Endothelial cell of umbilical vein (primary cell): ENCODE measurements at regions not wholly inside any gene's neighbourhood (a gene's known extent, or its start where the extent isn't known, plus 50 kb on each side); places are given as distances from the start of the nearest gene placed in this dataset.

ENCODE experiments used
- BruUV-seq: library from RNA; stranded (reverse); fragments of 400-500 nt; replicated peaks from 2 replicates; lab custom pipeline; 2021; lab: Mats Ljungman, UMichigan
- CTCF ChIA-PET: fragments of 300-600, 350-600 bp; sonication (Branson Sonifier 250); formaldehyde crosslinking; loops from one replicate; lab custom pipeline; 2021; ENCODE audit warnings: antibody characterized with exemption, inconsistent platforms; lab: Charles Lee
- POLR2A ChIA-PET: fragments of 300-600, 350-600 bp; sonication (Branson Sonifier 250); formaldehyde crosslinking; loops from one replicate; lab custom pipeline; 2021; ENCODE audit warnings: antibody characterized with exemption, inconsistent platforms; lab: Charles Lee
- DNase-seq: peaks from one replicate; pipeline ENCODE4 v3.0.0-alpha.2; 2011; ENCODE audit warnings: low read depth, low spot score
- FAIRE-seq: peaks from 2 replicates; lab custom pipeline; 2011; peaks lifted over from hg19 to GRCh38; lab: Jason Lieb, UNC
- H2AFZ ChIP-seq: 2 replicates; pipeline ENCODE4 v1.6.0; 2012; ENCODE audit warnings: low read depth, low read length, control low read depth, inconsistent platforms
- H3K27ac ChIP-seq: 2 replicates; pipeline ENCODE4 v1.5.1; 2011; ENCODE audit warnings: low read depth, mild to moderate bottlenecking, control low read depth, low read length, moderate library complexity; ENCODE audit not compliant: insufficient read depth
- H3K27me3 ChIP-seq, 2 experiments: 2 replicates each; pipeline versions ENCODE4 v1.6.0 to v1.6.1; 2011; ENCODE audit warnings: low read length in 2 of 2, mixed read lengths in 1 of 2; ENCODE audit not compliant: control insufficient read depth in 2 of 2, insufficient read depth in 2 of 2
- H3K36me3 ChIP-seq, 2 experiments: 2 replicates in 1 of 2; 3 replicates in 1 of 2; pipeline ENCODE4 v1.5.1; 2011; ENCODE audit warnings: low read length in 2 of 2, mild to moderate bottlenecking in 1 of 2, moderate library complexity in 1 of 2; ENCODE audit not compliant: control insufficient read depth in 2 of 2, insufficient read depth in 2 of 2; ENCODE audit errors: extremely low read depth in 1 of 2
- H3K4me1 ChIP-seq: 3 replicates; pipeline ENCODE4 v1.5.1; 2011; ENCODE audit warnings: mild to moderate bottlenecking, low read length; ENCODE audit not compliant: control insufficient read depth, insufficient read depth; ENCODE audit errors: extremely low read depth
- H3K4me2 ChIP-seq: 2 replicates; pipeline ENCODE4 v1.6.1; 2011; ENCODE audit warnings: low read length, control low read depth, mixed read lengths; ENCODE audit not compliant: insufficient read depth
- H3K4me3 ChIP-seq, 3 experiments: fragments of 200-600 bp in 1 of 3; sonication (generic), shearing (Covaris generic) in 1 of 3; replicated peaks in 1 of 3; 2 replicates each; pipeline ENCODE4 v1.5.1; 2011 to 2016; ENCODE audit warnings: control low read depth in 3 of 3, low read length in 3 of 3, mild to moderate bottlenecking in 2 of 3, inconsistent platforms in 1 of 3, low read depth in 1 of 3, moderate library complexity in 1 of 3; ENCODE audit not compliant: insufficient read depth in 1 of 3
- H3K79me2 ChIP-seq: 2 replicates; pipeline ENCODE4 v1.6.0; 2012; ENCODE audit warnings: low read length, inconsistent platforms; ENCODE audit not compliant: control insufficient read depth, insufficient read depth
- H3K9ac ChIP-seq: replicated peaks from 2 replicates; pipeline ENCODE3; 2011; ENCODE audit warnings: low read length, control low read depth; ENCODE audit not compliant: insufficient read depth; ENCODE audit errors: extremely low read depth
- H3K9me1 ChIP-seq: replicated peaks from 3 replicates; pipeline ENCODE4 v1.6.0; 2011; ENCODE audit warnings: mild to moderate bottlenecking, low read length; ENCODE audit not compliant: control insufficient read depth, insufficient read depth; ENCODE audit errors: extremely low read depth
- H3K9me3 ChIP-seq: replicated peaks from 2 replicates; pipeline ENCODE4 v1.5.1; 2012; ENCODE audit warnings: low read length, inconsistent platforms; ENCODE audit not compliant: control insufficient read depth, insufficient read depth
- H4K20me1 ChIP-seq: replicated peaks from 2 replicates; pipeline ENCODE3; 2011; ENCODE audit warnings: mild to moderate bottlenecking, low read length; ENCODE audit not compliant: control insufficient read depth, insufficient read depth; ENCODE audit errors: extremely low read depth
- CTCF ChIP-seq, 2 donors: IDR thresholded peaks; 1 replicate in 1 of 2; 2 replicates in 1 of 2; pipeline ENCODE4 v1.5.1; 2011; ENCODE audit warnings: low read length in 2 of 2, mild to moderate bottlenecking in 2 of 2, moderate library complexity in 2 of 2, control low read depth in 1 of 2, inconsistent platforms in 1 of 2, low read depth in 1 of 2; ENCODE audit not compliant: insufficient read depth in 1 of 2; ENCODE audit errors: extremely low read depth in 1 of 2
- FOS ChIP-seq: IDR thresholded peaks from 2 replicates; pipeline ENCODE4 v1.6.1; 2011; ENCODE audit warnings: mild to moderate bottlenecking, low read length, moderate library complexity, borderline replicate concordance; ENCODE audit not compliant: insufficient read depth
- GATA2 ChIP-seq: IDR thresholded peaks from 2 replicates; pipeline ENCODE4 v1.7.0; 2011; ENCODE audit warnings: low read depth, mild to moderate bottlenecking, moderate library complexity, mixed read lengths, low read length; ENCODE audit not compliant: insufficient read length, insufficient read depth
- JUN ChIP-seq: IDR thresholded peaks from 2 replicates; pipeline ENCODE4 v1.6.1; 2011; ENCODE audit warnings: borderline replicate concordance, low read depth; ENCODE audit not compliant: insufficient read length, insufficient read depth
- MAX ChIP-seq: IDR thresholded peaks from 2 replicates; pipeline ENCODE4 v1.6.1; 2011; ENCODE audit not compliant: insufficient read depth, insufficient read length
- MYC ChIP-seq: IDR thresholded peaks from one replicate; pipeline ENCODE4 v1.6.1; 2011; ENCODE audit warnings: mild to moderate bottlenecking, low read depth, low read length
- POLR2A ChIP-seq: IDR thresholded peaks from 2 replicates; pipeline ENCODE4 v1.6.1; 2012; ENCODE audit warnings: low read depth, mild to moderate bottlenecking, control low read depth, low read length
- POLR2AphosphoS5 ChIP-seq: IDR thresholded peaks from 2 replicates; pipeline ENCODE4 v1.6.1; 2012; ENCODE audit warnings: low read depth, mild to moderate bottlenecking, control low read depth, low read length, moderate library complexity; ENCODE audit not compliant: insufficient read depth
- dilution Hi-C: fragments of 300-500 bp; cut with MboI; formaldehyde crosslinking; loops from one replicate; pipeline ENCODE4 v1.15.0; 2019; ENCODE audit warnings: low sequenced_read_pairs; ENCODE audit not compliant: extremely low pct_ligation_motif_present
- intact Hi-C: fragments of 100-400 bp; cut with micrococcal nuclease; formaldehyde crosslinking; loops from one replicate; pipeline ENCODE4 v1.10.0; 2022

GRCh38 chr4:151908734-151909497, 148.1 kb upstream of the GATB start:
- intact Hi-C loops (no loop called here), dilution Hi-C loops (no loop called here)
- no peak overlapping the region for H3K4me3 ChIP-seq
- H4K20me1 ChIP-seq: no peaks in the 10 kb centered on the region
- no TSS peak for BruUV-seq
- TF ChIP-seq GATA2: no peak
- TF ChIP-seq MYC: no peak
- TF ChIP-seq CTCF (IDR thresholded peaks at IDR 0.05; ENCODE audit: extremely low read depth in 1 of 2, insufficient read depth in 1 of 2, low read depth in 1 of 2, low read length in 2 of 2): no peak
- no peak for TF ChIP-seq POLR2AphosphoS5
- TF ChIP-seq FOS: no peak
- TF ChIP-seq JUN: no peak
- no peak for TF ChIP-seq POLR2A
- no peak for TF ChIP-seq MAX
- H3K9ac ChIP-seq: no peak overlapping the region
- no peak overlapping the region for H3K4me2 ChIP-seq
- CTCF ChIA-PET: no interaction called here
- H3K4me1 ChIP-seq: no peaks in the 10 kb centered on the region
- no peaks in the 10 kb centered on the region for H3K9me3 ChIP-seq
- no peaks in the 10 kb centered on the region for H3K9me1 ChIP-seq
- DNase-seq (no peak), FAIRE-seq (no peak)
- H3K27ac ChIP-seq: no peak overlapping the region
- H3K36me3 ChIP-seq: no peaks in the 10 kb centered on the region
- H3K79me2 ChIP-seq: no peaks in the 10 kb centered on the region
- no peak overlapping the region for H2AFZ ChIP-seq
- peaks cover 0 to 2% of the 10 kb centered on the region in 2 experiments for H3K27me3 ChIP-seq
- POLR2A ChIA-PET: no interaction called here
